VCaP (cell line): ENCODE measurements at regions not wholly inside any gene's neighbourhood (a gene's known extent, or its start where the extent isn't known, plus 50 kb on each side); places are given as distances from the start of the nearest gene placed in this dataset.

Experiments
- H3K27ac ChIP-seq: fragments of 450-650 bp; 2 replicates; pipeline ENCODE4 v1.5.1; 2017
- TF ChIP-seq, protein P1 (sequence below): fragments of 450-650 bp; conservative IDR thresholded peaks from 2 replicates; pipeline ENCODE4 v1.5.1; 2017; ENCODE audit warnings: mild to moderate bottlenecking, moderate library complexity

DNA sequence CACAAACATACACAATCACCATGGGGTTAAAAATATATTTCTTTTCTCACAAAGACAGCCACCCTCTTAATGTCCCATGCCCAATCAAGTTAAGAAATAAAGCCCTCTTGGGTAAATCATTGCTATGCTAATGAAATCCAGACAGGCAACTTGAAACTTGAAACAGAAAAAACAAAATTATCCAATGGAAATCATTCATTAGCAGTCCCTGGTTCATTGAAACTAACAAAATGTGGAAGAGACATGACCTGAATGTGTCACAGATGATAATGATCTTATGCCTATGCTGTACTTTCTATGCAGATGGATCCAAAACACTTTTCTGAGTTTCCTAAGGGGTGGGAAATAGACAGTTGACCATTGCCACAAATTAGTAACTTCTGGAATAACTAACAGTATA lies 983.7 kb downstream of the MCTP2 start:
- H3K27ac ChIP-seq = no peak overlapping the region
- TF ChIP-seq, protein P1, sequence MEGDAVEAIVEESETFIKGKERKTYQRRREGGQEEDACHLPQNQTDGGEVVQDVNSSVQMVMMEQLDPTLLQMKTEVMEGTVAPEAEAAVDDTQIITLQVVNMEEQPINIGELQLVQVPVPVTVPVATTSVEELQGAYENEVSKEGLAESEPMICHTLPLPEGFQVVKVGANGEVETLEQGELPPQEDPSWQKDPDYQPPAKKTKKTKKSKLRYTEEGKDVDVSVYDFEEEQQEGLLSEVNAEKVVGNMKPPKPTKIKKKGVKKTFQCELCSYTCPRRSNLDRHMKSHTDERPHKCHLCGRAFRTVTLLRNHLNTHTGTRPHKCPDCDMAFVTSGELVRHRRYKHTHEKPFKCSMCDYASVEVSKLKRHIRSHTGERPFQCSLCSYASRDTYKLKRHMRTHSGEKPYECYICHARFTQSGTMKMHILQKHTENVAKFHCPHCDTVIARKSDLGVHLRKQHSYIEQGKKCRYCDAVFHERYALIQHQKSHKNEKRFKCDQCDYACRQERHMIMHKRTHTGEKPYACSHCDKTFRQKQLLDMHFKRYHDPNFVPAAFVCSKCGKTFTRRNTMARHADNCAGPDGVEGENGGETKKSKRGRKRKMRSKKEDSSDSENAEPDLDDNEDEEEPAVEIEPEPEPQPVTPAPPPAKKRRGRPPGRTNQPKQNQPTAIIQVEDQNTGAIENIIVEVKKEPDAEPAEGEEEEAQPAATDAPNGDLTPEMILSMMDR = no peak

DNA sequence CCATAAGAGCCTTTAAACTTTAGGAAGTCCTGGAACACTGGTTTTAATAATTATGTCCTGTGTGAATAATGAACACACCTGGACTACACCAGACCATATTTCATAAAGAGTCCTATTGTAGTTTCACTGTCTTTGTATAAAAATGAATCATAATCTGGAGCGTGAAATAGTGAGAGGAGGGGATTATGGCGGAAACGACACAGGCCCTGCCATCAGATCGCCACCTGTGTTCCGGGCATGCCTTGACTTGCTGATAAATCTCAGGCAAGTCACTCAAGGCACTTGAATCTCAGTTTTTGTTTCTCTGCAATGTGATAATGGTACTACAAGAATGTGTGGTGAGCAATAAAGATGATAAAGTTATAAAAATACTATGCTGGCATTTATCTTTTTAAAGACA lies 995.5 kb downstream of the MCTP2 start:
- TF ChIP-seq, protein P1 = no peak
- H3K27ac ChIP-seq = no peak overlapping the region

DNA sequence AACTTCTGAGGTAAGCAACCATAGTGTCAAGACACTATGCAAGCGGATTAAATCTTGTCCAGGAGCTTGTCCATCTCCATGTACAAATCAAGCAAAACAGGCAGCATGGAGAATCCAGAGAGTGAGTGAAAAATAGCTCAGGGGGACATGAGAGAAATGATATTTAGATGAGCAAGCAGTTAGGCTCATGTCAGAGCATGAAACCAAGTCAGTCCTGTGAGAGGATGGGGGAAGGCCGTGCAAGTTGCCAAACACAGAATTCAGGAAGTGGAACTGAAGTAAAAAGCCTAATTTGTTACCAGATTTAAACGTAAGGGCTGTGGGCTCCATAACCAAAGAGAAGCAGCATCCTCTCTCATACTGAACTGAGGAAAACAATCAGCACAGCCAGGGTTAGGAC lies 995.9 kb downstream of the MCTP2 start:
- H3K27ac ChIP-seq = no peak overlapping the region
- TF ChIP-seq, protein P1 = no peak

DNA sequence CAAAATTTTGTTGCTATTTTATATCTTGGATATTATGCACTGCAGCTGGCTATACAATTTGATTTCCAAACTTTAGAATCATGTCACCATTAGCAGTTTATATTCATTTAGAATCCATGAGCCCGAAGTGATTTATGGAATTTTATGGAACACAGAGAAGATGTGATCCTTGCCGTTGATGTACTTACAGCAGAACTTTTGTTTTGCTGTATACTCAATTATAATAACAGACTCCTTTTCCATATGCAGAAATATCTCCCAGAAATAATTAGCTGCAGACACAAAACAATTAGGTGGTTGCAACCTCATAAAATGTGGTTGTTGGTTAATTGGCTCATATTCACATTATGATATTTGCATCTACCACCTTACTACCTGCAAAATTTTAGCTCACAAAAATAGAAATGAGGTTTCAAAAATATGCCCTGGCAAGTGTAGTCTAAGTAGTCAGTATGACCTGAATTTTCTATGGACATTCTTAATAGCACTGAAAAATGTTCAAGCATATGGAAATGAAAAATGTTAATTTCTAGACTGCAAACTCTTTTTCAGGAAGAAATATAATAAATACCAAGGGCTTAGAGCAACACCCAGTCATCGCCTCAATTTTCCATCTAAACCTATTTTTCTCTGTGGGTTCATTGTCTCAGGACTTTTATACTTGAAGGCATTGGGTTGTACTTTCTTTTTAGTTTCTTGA lies 997.6 kb downstream of the MCTP2 start:
- TF ChIP-seq, protein P1 = no peak
- H3K27ac ChIP-seq = no peak overlapping the region

DNA sequence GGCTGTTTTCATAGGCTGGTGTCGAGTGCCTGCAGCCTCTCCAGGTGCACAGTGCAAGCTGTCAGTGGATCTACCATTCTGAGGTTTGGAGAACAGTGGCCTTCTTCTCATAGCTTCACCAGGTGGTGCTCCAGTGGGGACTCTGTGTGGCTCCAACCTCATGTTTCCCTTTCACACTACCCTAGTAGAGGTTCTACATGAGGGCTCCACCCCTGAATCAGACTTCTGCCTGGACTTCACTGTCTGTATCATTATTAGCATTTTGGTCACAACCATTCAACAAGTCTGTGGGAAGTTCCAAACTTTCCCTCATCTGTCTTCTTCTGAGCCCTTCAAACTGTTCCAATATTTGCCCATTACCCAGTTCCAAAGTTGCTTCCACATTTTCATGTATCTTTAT lies 1003.7 kb downstream of the MCTP2 start:
- H3K27ac ChIP-seq = no peak overlapping the region
- TF ChIP-seq, protein P1 = no peak

DNA sequence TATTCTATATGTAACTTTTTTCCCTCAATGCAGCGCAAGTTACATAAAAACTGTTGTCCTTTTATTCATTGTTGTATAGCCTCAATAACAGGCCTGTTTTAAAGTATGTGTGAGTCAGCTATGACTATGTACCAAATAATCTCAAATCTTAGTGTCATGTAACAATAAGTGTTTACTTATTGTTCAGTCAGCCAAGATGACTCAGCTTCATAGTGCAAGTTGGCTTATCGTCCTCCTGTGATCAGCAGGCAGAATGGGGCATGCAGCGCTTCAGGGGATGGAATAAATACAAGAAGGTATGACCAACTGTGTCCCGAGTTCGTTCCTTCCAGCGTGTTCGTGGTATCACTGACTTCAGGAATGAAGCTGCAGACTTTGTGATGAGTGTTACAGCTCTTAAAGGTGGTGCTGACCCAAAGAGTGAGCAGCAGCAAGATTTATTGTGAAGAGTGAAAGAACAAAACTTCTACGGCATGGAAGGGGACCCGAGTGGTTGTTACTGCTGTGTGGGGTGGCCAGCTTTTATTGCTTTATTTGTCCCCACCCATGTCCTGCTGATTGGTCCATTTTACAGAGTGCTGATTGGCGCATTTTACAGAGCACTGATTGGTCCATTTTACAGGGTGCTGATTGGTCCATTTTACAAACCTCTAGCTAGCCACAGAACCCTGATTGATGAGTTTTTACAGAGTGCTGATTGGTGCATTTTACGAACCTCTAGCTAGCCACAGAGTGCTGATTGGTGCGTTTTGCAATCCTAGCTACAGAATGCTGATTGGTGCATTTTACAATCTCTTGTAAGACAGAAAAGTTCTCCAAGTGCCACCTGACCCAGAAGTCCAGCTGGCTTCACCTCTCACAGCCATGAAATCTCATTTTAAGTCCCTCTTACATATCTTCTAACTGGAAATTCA lies 1016.0 kb downstream of the MCTP2 start:
- TF ChIP-seq, protein P1 = no peak
- no peak overlapping the region for H3K27ac ChIP-seq

DNA sequence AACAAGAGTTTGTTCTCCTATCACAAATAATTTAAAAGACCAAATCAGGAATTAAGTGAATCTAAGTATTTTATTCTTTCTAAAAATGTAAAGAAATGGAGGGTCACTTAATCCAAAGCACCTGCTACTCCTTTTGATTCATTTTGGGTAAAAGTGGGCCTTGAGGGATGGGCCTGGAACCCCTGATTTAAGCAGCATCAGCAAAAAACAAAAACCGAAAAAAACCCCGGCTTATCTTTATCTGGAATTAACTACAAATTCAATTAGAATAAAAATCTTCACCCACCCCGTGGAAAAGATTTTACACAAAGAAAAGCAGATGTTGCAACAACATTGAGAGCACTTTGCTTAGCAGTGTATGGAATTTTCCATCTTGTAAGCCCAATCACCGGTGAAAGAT lies 1018.2 kb downstream of the MCTP2 start:
- TF ChIP-seq, protein P1 = no peak
- no peak overlapping the region for H3K27ac ChIP-seq
